Trophoblast cell (in vitro differentiated cells and primary cell): ENCODE measurements at regions not wholly inside any gene's neighbourhood (a gene's known extent, or its start where the extent isn't known, plus 50 kb on each side); places are given as distances from the start of the nearest gene placed in this dataset.

Experiments used
- DNase-seq, 2 donors: peaks; one replicate each; pipeline ENCODE4 v3.0.0-alpha.2; 2016
- H2AFZ ChIP-seq: 2 replicates; pipeline ENCODE4 v1.6.1; 2013; ENCODE audit warnings: low read length, moderate library complexity, mild to moderate bottlenecking; ENCODE audit not compliant: insufficient read depth, poor library complexity
- H2AK5ac ChIP-seq: 2 replicates; pipeline ENCODE4 v1.6.1; 2013; ENCODE audit warnings: mild to moderate bottlenecking, low read length
- H2BK120ac ChIP-seq: 2 replicates; pipeline ENCODE4 v1.6.1; 2013; ENCODE audit warnings: low read length, mild to moderate bottlenecking, moderate library complexity; ENCODE audit not compliant: insufficient read depth, poor library complexity
- H2BK12ac ChIP-seq: 2 replicates; pipeline ENCODE4 v1.6.1; 2013; ENCODE audit warnings: mild to moderate bottlenecking, low read length, moderate library complexity
- H2BK5ac ChIP-seq: 2 replicates; pipeline ENCODE4 v1.6.1; 2013; ENCODE audit warnings: low read length, low read depth, moderate library complexity, mild to moderate bottlenecking; ENCODE audit not compliant: poor library complexity
- H3K14ac ChIP-seq: 2 replicates; pipeline ENCODE4 v1.6.1; 2013; ENCODE audit warnings: mild to moderate bottlenecking, low read length
- H3K18ac ChIP-seq: 2 replicates; pipeline ENCODE4 v1.6.1; 2013; ENCODE audit warnings: mild to moderate bottlenecking, low read length
- H3K23ac ChIP-seq: 2 replicates; pipeline ENCODE4 v1.6.1; 2013; ENCODE audit warnings: low read length
- H3K27ac ChIP-seq: 2 replicates; pipeline ENCODE4 v1.5.1; 2013; ENCODE audit warnings: low read depth, mild to moderate bottlenecking, inconsistent platforms, low read length, moderate library complexity
- H3K27me3 ChIP-seq: 2 replicates; pipeline ENCODE4 v1.6.1; 2013; ENCODE audit warnings: inconsistent platforms, mild to moderate bottlenecking, low read length, moderate library complexity; ENCODE audit not compliant: insufficient read depth
- H3K36me3 ChIP-seq, 2 experiments: 1 replicate in 1 of 2; 2 replicates in 1 of 2; pipeline ENCODE4 v1.6.1; 2013; ENCODE audit warnings: low read length in 2 of 2, mild to moderate bottlenecking in 2 of 2, moderate library complexity in 1 of 2; ENCODE audit not compliant: insufficient read depth in 2 of 2, control insufficient read depth in 1 of 2
- H3K4ac ChIP-seq: 2 replicates; pipeline ENCODE4 v1.6.1; 2013; ENCODE audit warnings: low read depth, mild to moderate bottlenecking, low read length, moderate library complexity
- H3K4me1 ChIP-seq, 2 experiments: 1 replicate in 1 of 2; 2 replicates in 1 of 2; pipeline ENCODE4 v1.6.1; 2013; ENCODE audit warnings: low read length in 2 of 2, mild to moderate bottlenecking in 2 of 2, moderate library complexity in 1 of 2; ENCODE audit not compliant: insufficient read depth in 2 of 2, control insufficient read depth in 1 of 2
- H3K4me2 ChIP-seq: 2 replicates; pipeline ENCODE4 v1.6.1; 2013; ENCODE audit warnings: inconsistent platforms, mild to moderate bottlenecking, low read length, moderate library complexity
- H3K4me3 ChIP-seq: 2 replicates; pipeline ENCODE4 v1.5.1; 2013; ENCODE audit warnings: mild to moderate bottlenecking, low read depth, low read length, inconsistent platforms
- H3K79me1 ChIP-seq: one replicate; pipeline ENCODE4 v1.6.1; 2013; ENCODE audit warnings: low read length
- H3K79me2 ChIP-seq: 2 replicates; pipeline ENCODE4 v1.6.1; 2013; ENCODE audit warnings: low read length, mild to moderate bottlenecking; ENCODE audit not compliant: control insufficient read depth, insufficient read depth, poor library complexity
- H3K9ac ChIP-seq: 2 replicates; pipeline ENCODE4 v1.6.1; 2013; ENCODE audit warnings: mild to moderate bottlenecking, low read length
- H3K9me3 ChIP-seq: 2 replicates; pipeline ENCODE4 v1.6.1; 2013; ENCODE audit warnings: low read depth, mild to moderate bottlenecking, control low read depth, inconsistent platforms, low read length; ENCODE audit not compliant: insufficient read depth
- H4K12ac ChIP-seq: 2 replicates; pipeline ENCODE4 v1.6.1; 2013; ENCODE audit warnings: low read depth, mild to moderate bottlenecking, low read length, moderate library complexity
- H4K8ac ChIP-seq: 2 replicates; pipeline ENCODE4 v1.6.1; 2013; ENCODE audit warnings: low read depth, mild to moderate bottlenecking, low read length, moderate library complexity
- H4K91ac ChIP-seq: one replicate; pipeline ENCODE4 v1.6.1; 2013; ENCODE audit warnings: low read depth, mild to moderate bottlenecking, low read length, moderate library complexity
- WGBS: extraction: QIAGEN DNeasy Blood & Tissue Kit; methylation state at CpG from one replicate; pipeline ENCODE4 v1.1.7; 2013; ENCODE audit warnings: missing lambda C conversion rate; ENCODE audit not compliant: insufficient read length, insufficient coverage; ENCODE audit errors: extremely low coverage; 5-methylcytosine and 5-hydroxymethylcytosine counted together

- H3K9ac ChIP-seq, result no peak overlapping the region
- H3K4ac ChIP-seq, result no peak overlapping the region
- no peak overlapping the region for H4K91ac ChIP-seq
- H2BK120ac ChIP-seq, result no peak overlapping the region
- H2BK5ac ChIP-seq, result no peak overlapping the region
- H2AK5ac ChIP-seq, result no peak overlapping the region
- peaks cover 18% of the 10 kb centered on the region in 2 experiments for H3K4me1 ChIP-seq
- H3K9me3 ChIP-seq, result no peaks in the 10 kb centered on the region
- no peak overlapping the region for H2BK12ac ChIP-seq
- no peak overlapping the region for H3K18ac ChIP-seq
- H3K79me2 ChIP-seq, result peaks cover 6% of the 10 kb centered on the region
- no peaks in the 10 kb centered on the region for H3K27me3 ChIP-seq
- H3K36me3 ChIP-seq, result no peaks in the 10 kb centered on the region
- H3K4me3 ChIP-seq, result no peak overlapping the region
- no peak overlapping the region for H3K23ac ChIP-seq
- no peak overlapping the region for H4K8ac ChIP-seq
- no peak for DNase-seq
- H3K27ac ChIP-seq, result no peak overlapping the region
- H3K14ac ChIP-seq, result no peak overlapping the region
- peaks cover 56% of the 10 kb centered on the region for H3K79me1 ChIP-seq
- no CpG with 5 or more reads among the region's 1 CpG for WGBS
- no peak overlapping the region for H3K4me2 ChIP-seq
- no peak overlapping the region for H2AFZ ChIP-seq
- no peak overlapping the region for H4K12ac ChIP-seq
These were observed 215.6 kb downstream of the PIK3R1 start for GRCh38 chr5:68431186-68431585.

- H3K9ac ChIP-seq, result no peak overlapping the region
These were observed 216.2 kb downstream of the PIK3R1 start for GRCh38 chr5:68431601-68432337.

GRCh38 chr5:68432682-68433081 is 217.1 kb downstream of the PIK3R1 start:
- H3K14ac ChIP-seq, result peak overlapping the region; percentile 80
- H2BK12ac ChIP-seq, result peak overlapping the region; percentile 100
- no CpG with 5 or more reads among the region's 7 CpGs for WGBS
- peaks cover 62% of the 10 kb centered on the region for H3K79me1 ChIP-seq
- H4K8ac ChIP-seq, result peak overlapping the region; percentile 84
- no peak overlapping the region for H3K23ac ChIP-seq
- DNase-seq, result no peak
- H3K4me3 ChIP-seq, result no peak overlapping the region
- peak overlapping the region; percentile 88 for H2BK5ac ChIP-seq
- peak overlapping the region; percentile 98 for H2BK120ac ChIP-seq
- peak overlapping the region; percentile 60 for H3K4ac ChIP-seq
- no peaks in the 10 kb centered on the region for H3K9me3 ChIP-seq
- H4K91ac ChIP-seq, result peak overlapping the region; percentile 91
- peak overlapping the region; percentile 26 for H2AFZ ChIP-seq
- H3K4me2 ChIP-seq, result no peak overlapping the region
- H3K9ac ChIP-seq, result no peak overlapping the region
- no peaks in the 10 kb centered on the region for H3K36me3 ChIP-seq
- H3K27ac ChIP-seq, result no peak overlapping the region
- H2AK5ac ChIP-seq, result peak overlapping the region; percentile 100
- H3K4me1 ChIP-seq, result peaks cover 23 to 27% of the 10 kb centered on the region in 2 experiments
- no peaks in the 10 kb centered on the region for H3K27me3 ChIP-seq
- H4K12ac ChIP-seq, result no peak overlapping the region
- peaks cover 4% of the 10 kb centered on the region for H3K79me2 ChIP-seq
- peak overlapping the region; percentile 99 for H3K18ac ChIP-seq

More at GRCh38 chr5:68431601-68432337, 216.2 kb downstream of the PIK3R1 start:
- H4K12ac ChIP-seq, result no peak overlapping the region
- no peak overlapping the region for H3K4me2 ChIP-seq
- H3K27ac ChIP-seq, result no peak overlapping the region
- H3K4me1 ChIP-seq, result peaks cover 21 to 23% of the 10 kb centered on the region in 2 experiments
- H2BK5ac ChIP-seq, result peak overlapping the region; percentile 94
- H3K4ac ChIP-seq, result peak overlapping the region; percentile 84
- peak overlapping the region; percentile 83 for H3K18ac ChIP-seq
- no peak for DNase-seq
- H3K9me3 ChIP-seq, result no peaks in the 10 kb centered on the region
- no peak overlapping the region for H3K4me3 ChIP-seq
- H3K14ac ChIP-seq, result peak overlapping the region; percentile 79
- peaks cover 59% of the 10 kb centered on the region for H3K79me1 ChIP-seq
- no CpG with 5 or more reads among the region's 6 CpGs for WGBS
- H3K79me2 ChIP-seq, result peaks cover 6% of the 10 kb centered on the region
- peak overlapping the region; percentile 100 for H2BK12ac ChIP-seq
- peak overlapping the region; percentile 87 for H4K8ac ChIP-seq
- no peaks in the 10 kb centered on the region for H3K36me3 ChIP-seq
- no peak overlapping the region for H3K23ac ChIP-seq
- no peak overlapping the region for H2AFZ ChIP-seq
- H2BK120ac ChIP-seq, result peak overlapping the region; percentile 97
- peak overlapping the region; percentile 95 for H2AK5ac ChIP-seq
- no peaks in the 10 kb centered on the region for H3K27me3 ChIP-seq
- H4K91ac ChIP-seq, result peak overlapping the region; percentile 99

GRCh38 chr5:68433526-68433922 is 218.0 kb downstream of the PIK3R1 start:
- Histone ChIP-seq H3K27me3 (no peaks in the 10 kb centered on the region), H4K8ac (peak overlapping the region; percentile 51), H3K36me3 (no peaks in the 10 kb centered on the region), H3K4me1 (peaks cover 23 to 27% of the 10 kb centered on the region in 2 experiments), H3K23ac (no peak overlapping the region), H3K4me2 (no peak overlapping the region), H2BK5ac (peak overlapping the region; percentile 91), H2AFZ (no peak overlapping the region), H3K9me3 (no peaks in the 10 kb centered on the region), H4K91ac (peak overlapping the region; percentile 95), H2BK12ac (peak overlapping the region; percentile 94), H3K18ac (peak overlapping the region; percentile 39), H3K79me1 (peaks cover 58% of the 10 kb centered on the region), H3K14ac (peak overlapping the region; percentile 63), H4K12ac (no peak overlapping the region), H2BK120ac (peak overlapping the region; percentile 98), H3K9ac (no peak overlapping the region), H3K4ac (peak overlapping the region; percentile 71), H2AK5ac (peak overlapping the region; percentile 34), H3K79me2 (peaks cover 4% of the 10 kb centered on the region), H3K27ac (peak overlapping the region; percentile 97), H3K4me3 (no peak overlapping the region)
- no peak for DNase-seq
- no CpG with 5 or more reads among the region's 3 CpGs for WGBS
